Tibial artery (tissue), 4 donors: ENCODE measurements at regions not wholly inside any gene's neighbourhood (a gene's known extent, or its start where the extent isn't known, plus 50 kb on each side); places are given as distances from the start of the nearest gene placed in this dataset.

Experiments
- DNase-seq, 2 donors: peaks; one replicate each; pipeline ENCODE4 v3.0.0-alpha.2; 2019
- H3K27ac ChIP-seq, 2 donors: fragments of 200-600 bp; sonication (generic) in 1 of 2; 1 replicate in 1 of 2; 2 replicates in 1 of 2; pipeline ENCODE4 v1.5.1; 2018 to 2019; ENCODE audit warnings: mild to moderate bottlenecking in 1 of 2
- H3K27me3 ChIP-seq, 2 donors: fragments of 200-600 bp; sonication (generic) in 1 of 2; one replicate each; pipeline versions ENCODE4 v1.5.1 to v1.6.0; 2016 to 2019
- H3K36me3 ChIP-seq, 3 donors: fragments of 200-600 bp; sonication (generic) in 2 of 3; one replicate each; pipeline ENCODE4 v1.5.1; 2016 to 2019; ENCODE audit warnings: mild to moderate bottlenecking in 2 of 3
- H3K4me1 ChIP-seq, 4 donors: fragments of 200-600 bp; sonication (generic) in 2 of 4; 1 replicate in 3 of 4; 2 replicates in 1 of 4; pipeline ENCODE4 v1.5.1; 2016 to 2019
- H3K4me3 ChIP-seq, 2 donors: fragments of 200-600 bp; sonication (generic) in 1 of 2; 1 replicate in 1 of 2; 2 replicates in 1 of 2; pipeline ENCODE4 v1.5.1; 2018 to 2019; ENCODE audit warnings: mild to moderate bottlenecking in 2 of 2
- H3K9me3 ChIP-seq, 3 donors: fragments of 200-600 bp; sonication (generic) in 1 of 3; one replicate each; pipeline ENCODE4 v1.5.1; 2016 to 2019
- CTCF ChIP-seq, 2 experiments: fragments of 200-600 bp in 1 of 2; fragments of 450-650 bp in 1 of 2; IDR thresholded peaks; one replicate each; pipeline ENCODE4 v1.5.1; 2017 to 2019; ENCODE audit warnings: antibody characterized with exemption in 2 of 2, mild to moderate bottlenecking in 1 of 2, moderate library complexity in 1 of 2
- intact Hi-C: fragments of 100-400 bp; cut with DNase I; formaldehyde crosslinking; loops from one replicate; pipeline ENCODE4 v1.15.0; 2023; ENCODE audit warnings: low total_unique reads

- intact Hi-C loops, result no loop called here
- H3K4me1 ChIP-seq, result peaks cover 0 to 7% (median 5%) of the 10 kb centered on the region in 4 donors
- DNase-seq, result no peak
- no peaks in the 10 kb centered on the region for H3K9me3 ChIP-seq
- no peak overlapping the region for H3K27ac ChIP-seq
- H3K36me3 ChIP-seq, result no peaks in the 10 kb centered on the region
- no peak for TF ChIP-seq CTCF (IDR thresholded peaks at IDR 0.05)
- H3K27me3 ChIP-seq, result no peaks in the 10 kb centered on the region
- H3K4me3 ChIP-seq, result no peak overlapping the region
Observed at GRCh38 chr11:32328392-32328791, 106.9 kb downstream of the WT1 start.

DNA sequence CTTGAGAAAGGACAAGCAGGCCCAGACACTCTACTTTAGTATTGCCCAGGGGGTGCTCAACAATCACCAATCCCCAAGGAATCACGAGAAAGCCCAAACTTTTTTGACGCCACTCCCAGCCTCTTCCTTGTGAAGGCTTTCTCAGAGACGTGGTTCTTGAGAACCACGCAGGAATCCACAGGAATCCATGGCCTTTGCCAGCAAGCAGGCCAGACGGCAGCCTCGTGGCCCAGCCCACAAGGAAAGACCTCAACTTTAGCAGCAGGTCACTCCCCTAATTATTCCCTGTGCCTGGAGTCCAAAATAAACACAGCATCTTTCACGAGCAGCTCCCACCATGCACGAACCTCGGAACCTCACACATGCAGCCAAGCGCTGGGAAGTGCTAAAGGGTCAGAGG lies 104.2 kb downstream of the WT1 start:
- no peaks in the 10 kb centered on the region for H3K9me3 ChIP-seq
- DNase-seq, result no peak
- H3K4me1 ChIP-seq, result peaks cover 0 to 13% (median 7%) of the 10 kb centered on the region in 4 donors
- TF ChIP-seq CTCF (IDR thresholded peaks at IDR 0.05), result no peak
- H3K27me3 ChIP-seq, result peaks cover 0 to 7% of the 10 kb centered on the region in 2 donors
- H3K27ac ChIP-seq, result no peak overlapping the region
- H3K36me3 ChIP-seq, result no peaks in the 10 kb centered on the region
- no peak overlapping the region for H3K4me3 ChIP-seq
- intact Hi-C loops, result no loop called here

DNA sequence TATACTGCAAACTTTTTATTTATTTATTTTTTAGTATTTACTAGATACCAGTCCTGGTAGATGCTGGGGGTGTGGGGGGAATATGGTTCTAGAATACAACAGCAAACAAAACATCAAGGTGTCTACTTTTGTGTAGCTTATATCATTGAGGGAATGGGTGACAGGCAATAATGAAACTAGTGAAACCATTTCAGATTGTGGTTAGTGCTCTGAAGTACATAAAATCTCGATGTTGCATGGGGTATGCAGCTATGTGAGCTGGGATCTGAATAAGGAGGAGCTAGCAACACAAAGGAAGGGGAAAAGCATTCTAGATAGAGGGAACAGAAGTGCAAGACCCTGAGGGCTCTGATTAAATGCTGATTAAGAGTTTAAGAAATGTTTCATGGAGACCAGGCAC lies 103.5 kb downstream of the WT1 start:
- Histone ChIP-seq H3K27ac (no peak overlapping the region), H3K36me3 (no peaks in the 10 kb centered on the region), H3K9me3 (no peaks in the 10 kb centered on the region), H3K4me3 (no peak overlapping the region), H3K27me3 (peaks cover 0 to 7% of the 10 kb centered on the region in 2 donors), H3K4me1 (peaks cover 0 to 13% (median 7%) of the 10 kb centered on the region in 4 donors)
- TF ChIP-seq CTCF (IDR thresholded peaks at IDR 0.05), result no peak
- no peak for DNase-seq
- intact Hi-C loops, result no loop called here

DNA sequence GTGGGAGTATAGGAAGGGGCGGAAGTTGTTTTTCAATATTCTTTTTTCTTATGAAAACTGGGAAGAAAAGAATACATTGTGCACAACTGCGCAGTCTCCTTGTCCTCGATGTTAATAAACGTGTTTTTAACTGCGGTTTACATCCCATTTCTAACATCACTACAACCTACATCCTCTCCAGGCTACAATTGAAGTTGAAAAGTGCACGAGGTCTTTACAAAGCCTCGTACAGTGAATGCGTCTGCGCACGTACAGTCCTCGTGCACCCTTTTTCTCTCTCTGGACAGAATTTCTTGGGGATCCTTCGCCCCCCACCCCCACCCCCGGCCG lies 102.4 kb downstream of the WT1 start:
- no peak for DNase-seq
- peaks cover 0 to 13% (median 7%) of the 10 kb centered on the region in 4 donors for H3K4me1 ChIP-seq
- no peak overlapping the region for H3K27ac ChIP-seq
- intact Hi-C loops, result no loop called here
- H3K4me3 ChIP-seq, result peak overlapping the region; percentile 39 to 52
- H3K27me3 ChIP-seq, result peaks cover 0 to 7% of the 10 kb centered on the region in 2 donors
- H3K36me3 ChIP-seq, result no peaks in the 10 kb centered on the region
- H3K9me3 ChIP-seq, result no peaks in the 10 kb centered on the region
- no peak for TF ChIP-seq CTCF (IDR thresholded peaks at IDR 0.05)

- peak overlapping the region in 1 of 2 donors; percentile 1 for H3K27ac ChIP-seq
- H3K36me3 ChIP-seq, result no peaks in the 10 kb centered on the region
- no peaks in the 10 kb centered on the region for H3K9me3 ChIP-seq
- intact Hi-C loops, result no loop called here
- peak in 1 of 2 experiments; percentile 28 for TF ChIP-seq CTCF (IDR thresholded peaks at IDR 0.05)
- peaks cover 0 to 13% (median 7%) of the 10 kb centered on the region in 4 donors for H3K4me1 ChIP-seq
- peaks cover 0 to 7% of the 10 kb centered on the region in 2 donors for H3K27me3 ChIP-seq
- peak; percentile 49 to 70 for DNase-seq
- H3K4me3 ChIP-seq, result peak overlapping the region; percentile 39 to 52
Observed at GRCh38 chr11:32333320-32333991, 101.9 kb downstream of the WT1 start.
